WTC11 (cell line): ENCODE measurements at regions not wholly inside any gene's neighbourhood (a gene's known extent, or its start where the extent isn't known, plus 50 kb on each side); places are given as distances from the start of the nearest gene placed in this dataset.

ENCODE experiments used
- ATAC-seq: fragments of 200-7000 bp; cut with Tn5 transposase; 2 replicates; pipeline ENCODE4 v1.10.0; 2021; ENCODE audit warnings: mild to moderate bottlenecking, moderate library complexity
- CTCF ChIA-PET: fragments of 300-600 bp; sonication (Branson Sonifier 250); formaldehyde crosslinking; loops from one replicate; lab custom pipeline; 2021; ENCODE audit warnings: antibody characterized with exemption; lab: Charles Lee
- POLR2A ChIA-PET: fragments of 350-600 bp; sonication (Branson Sonifier 250); formaldehyde crosslinking; loops from one replicate; lab custom pipeline; 2021; ENCODE audit warnings: antibody characterized with exemption; lab: Charles Lee
- DNase-seq: peaks from one replicate; pipeline ENCODE4 v3.0.0; 2021; ENCODE audit warnings: low spot score
- H3K27ac Mint-ChIP-seq: 2 replicates; pipeline ENCODE4 v1.8.0; 2021; ENCODE audit warnings: mixed read lengths
- H3K27me3 Mint-ChIP-seq: 2 replicates; pipeline ENCODE4 v1.8.0; 2021; ENCODE audit warnings: low read depth, mild to moderate bottlenecking, moderate library complexity, mixed read lengths
- H3K36me3 Mint-ChIP-seq: 2 replicates; pipeline ENCODE4 v1.8.0; 2021; ENCODE audit warnings: mixed read lengths
- H3K4me1 Mint-ChIP-seq: 2 replicates; pipeline ENCODE4 v1.8.0; 2022; ENCODE audit warnings: mixed read lengths
- H3K4me3 Mint-ChIP-seq: 2 replicates; pipeline ENCODE4 v1.8.0; 2021; ENCODE audit warnings: mild to moderate bottlenecking, moderate library complexity, mixed read lengths
- H3K9me3 Mint-ChIP-seq: 2 replicates; pipeline ENCODE4 v1.8.0; 2021; ENCODE audit warnings: mixed read lengths
- EMX1 ChIP-seq: fragments of 250-450 bp; sonication (Bioruptor Pico); IDR thresholded peaks from 2 replicates; pipeline ENCODE4 v1.8.0; 2021; ENCODE audit warnings: mild to moderate bottlenecking
- SP1 ChIP-seq: sonication (generic); formaldehyde crosslinking; conservative IDR thresholded peaks from 2 replicates; pipeline ENCODE4 v1.8.1; 2022; ENCODE audit warnings: missing genetic modification reagents
- ZNF317 ChIP-seq: sonication (generic); formaldehyde crosslinking; IDR thresholded peaks from 2 replicates; pipeline ENCODE4 v1.8.1; 2023; ENCODE audit warnings: low read depth, mild to moderate bottlenecking, moderate library complexity, missing genetic modification reagents, borderline replicate concordance
- TF ChIP-seq, protein P1 (sequence below): sonication (generic); formaldehyde crosslinking; IDR thresholded peaks from 2 replicates; pipeline ENCODE4 v1.8.1; 2023; ENCODE audit warnings: mild to moderate bottlenecking, moderate library complexity, missing genetic modification reagents
- TF ChIP-seq, protein P2 (sequence below): fragments of 200-600 bp; IDR thresholded peaks from 2 replicates; pipeline ENCODE4 v1.8.0; 2022; ENCODE audit warnings: antibody characterized with exemption
- TF ChIP-seq, protein P3 (sequence below): fragments of 250-450 bp; sonication (Bioruptor Pico); conservative IDR thresholded peaks from 2 replicates; pipeline ENCODE4 v1.9.0; 2021; ENCODE audit warnings: mild to moderate bottlenecking
- TF ChIP-seq, protein P4 (sequence below): sonication (generic); formaldehyde crosslinking; IDR thresholded peaks from 2 replicates; pipeline ENCODE4 v1.8.1; 2023; ENCODE audit warnings: mild to moderate bottlenecking, missing genetic modification reagents, moderate library complexity
- TF ChIP-seq, protein P5 (sequence below): sonication (generic); formaldehyde crosslinking; IDR thresholded peaks from 2 replicates; pipeline ENCODE4 v1.8.1; 2022; ENCODE audit warnings: low read depth, missing genetic modification reagents, borderline replicate concordance
- TF ChIP-seq, protein P6 (sequence below): sonication (generic); formaldehyde crosslinking; IDR thresholded peaks from 2 replicates; pipeline ENCODE4 v1.8.1; 2023; ENCODE audit warnings: mild to moderate bottlenecking, missing genetic modification reagents
- TF ChIP-seq, protein P7 (sequence below): fragments of 250-450 bp; sonication (Bioruptor Pico); IDR thresholded peaks from 2 replicates; pipeline ENCODE4 v1.9.0; 2021; ENCODE audit warnings: mild to moderate bottlenecking, borderline replicate concordance
- TF ChIP-seq, protein P8 (sequence below): fragments of 250-450 bp; sonication (Bioruptor Pico); IDR thresholded peaks from 2 replicates; pipeline ENCODE4 v1.9.0; 2021; ENCODE audit warnings: mild to moderate bottlenecking

DNA sequence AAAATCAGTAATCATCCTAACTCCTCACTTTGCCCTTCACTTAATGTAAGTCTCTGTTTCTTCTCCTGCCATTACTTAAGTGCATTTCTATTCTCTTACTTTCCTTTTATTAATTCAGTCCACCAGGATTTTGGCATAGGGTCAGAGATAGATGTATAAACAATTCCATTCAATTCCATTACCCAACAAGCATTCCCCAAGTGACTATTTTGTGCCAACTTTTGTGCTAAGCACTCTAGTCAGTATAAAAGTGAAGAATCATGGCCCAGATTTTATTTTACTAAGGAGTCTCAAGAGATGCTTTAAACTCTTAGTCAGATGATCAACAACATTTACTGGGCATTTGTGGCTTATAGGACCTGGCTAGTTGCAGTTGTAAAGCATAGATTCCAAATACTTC lies 159.3 kb downstream of the DMAC1 start (continued):
- TF ChIP-seq, protein P1, sequence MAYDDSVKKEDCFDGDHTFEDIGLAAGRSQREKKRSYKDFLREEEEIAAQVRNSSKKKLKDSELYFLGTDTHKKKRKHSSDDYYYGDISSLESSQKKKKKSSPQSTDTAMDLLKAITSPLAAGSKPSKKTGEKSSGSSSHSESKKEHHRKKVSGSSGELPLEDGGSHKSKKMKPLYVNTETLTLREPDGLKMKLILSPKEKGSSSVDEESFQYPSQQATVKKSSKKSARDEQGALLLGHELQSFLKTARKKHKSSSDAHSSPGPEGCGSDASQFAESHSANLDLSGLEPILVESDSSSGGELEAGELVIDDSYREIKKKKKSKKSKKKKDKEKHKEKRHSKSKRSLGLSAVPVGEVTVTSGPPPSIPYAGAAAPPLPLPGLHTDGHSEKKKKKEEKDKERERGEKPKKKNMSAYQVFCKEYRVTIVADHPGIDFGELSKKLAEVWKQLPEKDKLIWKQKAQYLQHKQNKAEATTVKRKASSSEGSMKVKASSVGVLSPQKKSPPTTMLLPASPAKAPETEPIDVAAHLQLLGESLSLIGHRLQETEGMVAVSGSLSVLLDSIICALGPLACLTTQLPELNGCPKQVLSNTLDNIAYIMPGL (CRISPR knock-in tag) = no peak
- TF ChIP-seq, protein P2, sequence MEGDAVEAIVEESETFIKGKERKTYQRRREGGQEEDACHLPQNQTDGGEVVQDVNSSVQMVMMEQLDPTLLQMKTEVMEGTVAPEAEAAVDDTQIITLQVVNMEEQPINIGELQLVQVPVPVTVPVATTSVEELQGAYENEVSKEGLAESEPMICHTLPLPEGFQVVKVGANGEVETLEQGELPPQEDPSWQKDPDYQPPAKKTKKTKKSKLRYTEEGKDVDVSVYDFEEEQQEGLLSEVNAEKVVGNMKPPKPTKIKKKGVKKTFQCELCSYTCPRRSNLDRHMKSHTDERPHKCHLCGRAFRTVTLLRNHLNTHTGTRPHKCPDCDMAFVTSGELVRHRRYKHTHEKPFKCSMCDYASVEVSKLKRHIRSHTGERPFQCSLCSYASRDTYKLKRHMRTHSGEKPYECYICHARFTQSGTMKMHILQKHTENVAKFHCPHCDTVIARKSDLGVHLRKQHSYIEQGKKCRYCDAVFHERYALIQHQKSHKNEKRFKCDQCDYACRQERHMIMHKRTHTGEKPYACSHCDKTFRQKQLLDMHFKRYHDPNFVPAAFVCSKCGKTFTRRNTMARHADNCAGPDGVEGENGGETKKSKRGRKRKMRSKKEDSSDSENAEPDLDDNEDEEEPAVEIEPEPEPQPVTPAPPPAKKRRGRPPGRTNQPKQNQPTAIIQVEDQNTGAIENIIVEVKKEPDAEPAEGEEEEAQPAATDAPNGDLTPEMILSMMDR = no peak
- TF ChIP-seq, protein P3, sequence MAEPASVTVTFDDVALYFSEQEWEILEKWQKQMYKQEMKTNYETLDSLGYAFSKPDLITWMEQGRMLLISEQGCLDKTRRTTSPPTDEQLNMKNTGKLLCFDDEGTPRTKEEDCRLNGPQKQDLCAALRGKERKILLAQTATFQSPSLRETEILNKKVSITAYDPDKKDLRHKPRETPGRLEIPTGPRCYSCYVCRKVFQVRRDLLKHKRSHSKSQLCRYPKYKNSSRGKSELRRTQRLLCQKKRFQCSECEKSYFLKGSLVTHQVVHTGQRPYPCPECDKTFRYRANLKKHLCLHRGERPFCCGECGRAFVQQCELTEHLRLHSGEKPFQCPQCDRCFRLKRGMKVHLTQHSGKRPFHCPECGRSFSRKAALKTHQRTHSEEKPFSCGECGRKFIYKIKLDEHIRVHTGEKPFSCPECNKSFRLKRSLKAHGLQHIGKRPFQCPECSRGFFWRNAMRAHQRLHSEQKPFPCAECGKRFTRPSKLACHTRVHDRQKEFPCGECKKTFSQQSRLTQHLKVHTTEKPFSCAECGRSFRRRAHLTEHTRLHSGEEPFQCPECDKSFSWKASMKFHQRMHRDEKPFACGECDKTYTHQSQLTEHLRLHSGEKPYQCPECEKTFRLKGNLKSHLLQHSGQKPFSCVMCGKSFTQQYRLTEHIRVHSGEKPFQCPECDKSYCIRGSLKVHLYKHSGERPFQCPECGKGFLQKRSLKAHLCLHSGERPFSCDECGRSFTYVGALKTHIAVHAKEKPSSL = no peak
- TF ChIP-seq SP1 (CRISPR knock-in tag) = no peak
- TF ChIP-seq, protein P4, sequence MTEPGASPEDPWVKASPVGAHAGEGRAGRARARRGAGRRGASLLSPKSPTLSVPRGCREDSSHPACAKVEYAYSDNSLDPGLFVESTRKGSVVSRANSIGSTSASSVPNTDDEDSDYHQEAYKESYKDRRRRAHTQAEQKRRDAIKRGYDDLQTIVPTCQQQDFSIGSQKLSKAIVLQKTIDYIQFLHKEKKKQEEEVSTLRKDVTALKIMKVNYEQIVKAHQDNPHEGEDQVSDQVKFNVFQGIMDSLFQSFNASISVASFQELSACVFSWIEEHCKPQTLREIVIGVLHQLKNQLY (CRISPR knock-in tag) = no peak
- TF ChIP-seq, protein P5, sequence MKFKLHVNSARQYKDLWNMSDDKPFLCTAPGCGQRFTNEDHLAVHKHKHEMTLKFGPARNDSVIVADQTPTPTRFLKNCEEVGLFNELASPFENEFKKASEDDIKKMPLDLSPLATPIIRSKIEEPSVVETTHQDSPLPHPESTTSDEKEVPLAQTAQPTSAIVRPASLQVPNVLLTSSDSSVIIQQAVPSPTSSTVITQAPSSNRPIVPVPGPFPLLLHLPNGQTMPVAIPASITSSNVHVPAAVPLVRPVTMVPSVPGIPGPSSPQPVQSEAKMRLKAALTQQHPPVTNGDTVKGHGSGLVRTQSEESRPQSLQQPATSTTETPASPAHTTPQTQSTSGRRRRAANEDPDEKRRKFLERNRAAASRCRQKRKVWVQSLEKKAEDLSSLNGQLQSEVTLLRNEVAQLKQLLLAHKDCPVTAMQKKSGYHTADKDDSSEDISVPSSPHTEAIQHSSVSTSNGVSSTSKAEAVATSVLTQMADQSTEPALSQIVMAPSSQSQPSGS (CRISPR knock-in tag) = no peak
- no peak for TF ChIP-seq EMX1
- TF ChIP-seq, protein P6, sequence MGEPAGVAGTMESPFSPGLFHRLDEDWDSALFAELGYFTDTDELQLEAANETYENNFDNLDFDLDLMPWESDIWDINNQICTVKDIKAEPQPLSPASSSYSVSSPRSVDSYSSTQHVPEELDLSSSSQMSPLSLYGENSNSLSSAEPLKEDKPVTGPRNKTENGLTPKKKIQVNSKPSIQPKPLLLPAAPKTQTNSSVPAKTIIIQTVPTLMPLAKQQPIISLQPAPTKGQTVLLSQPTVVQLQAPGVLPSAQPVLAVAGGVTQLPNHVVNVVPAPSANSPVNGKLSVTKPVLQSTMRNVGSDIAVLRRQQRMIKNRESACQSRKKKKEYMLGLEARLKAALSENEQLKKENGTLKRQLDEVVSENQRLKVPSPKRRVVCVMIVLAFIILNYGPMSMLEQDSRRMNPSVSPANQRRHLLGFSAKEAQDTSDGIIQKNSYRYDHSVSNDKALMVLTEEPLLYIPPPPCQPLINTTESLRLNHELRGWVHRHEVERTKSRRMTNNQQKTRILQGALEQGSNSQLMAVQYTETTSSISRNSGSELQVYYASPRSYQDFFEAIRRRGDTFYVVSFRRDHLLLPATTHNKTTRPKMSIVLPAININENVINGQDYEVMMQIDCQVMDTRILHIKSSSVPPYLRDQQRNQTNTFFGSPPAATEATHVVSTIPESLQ (CRISPR knock-in tag) = no peak

DNA sequence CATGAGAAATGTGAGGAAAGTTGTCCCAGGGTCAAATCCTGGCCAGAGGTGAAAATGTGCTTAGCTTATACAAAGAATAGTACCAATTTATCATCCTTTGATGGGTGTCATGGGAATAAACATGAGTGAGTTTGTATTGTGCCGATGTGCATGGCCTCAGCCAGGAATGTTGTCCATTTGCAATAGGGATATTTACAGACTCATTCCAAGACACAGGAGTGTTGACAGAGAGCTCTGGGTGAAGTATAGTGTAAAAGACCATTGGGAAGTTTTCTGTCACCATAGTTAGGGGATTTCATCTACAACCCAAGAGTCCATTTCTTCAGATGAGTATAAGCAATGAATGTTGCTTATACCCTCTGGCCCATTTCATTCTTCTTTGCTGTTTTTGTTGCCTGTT lies 160.1 kb downstream of the DMAC1 start:
- TF ChIP-seq, protein P7, sequence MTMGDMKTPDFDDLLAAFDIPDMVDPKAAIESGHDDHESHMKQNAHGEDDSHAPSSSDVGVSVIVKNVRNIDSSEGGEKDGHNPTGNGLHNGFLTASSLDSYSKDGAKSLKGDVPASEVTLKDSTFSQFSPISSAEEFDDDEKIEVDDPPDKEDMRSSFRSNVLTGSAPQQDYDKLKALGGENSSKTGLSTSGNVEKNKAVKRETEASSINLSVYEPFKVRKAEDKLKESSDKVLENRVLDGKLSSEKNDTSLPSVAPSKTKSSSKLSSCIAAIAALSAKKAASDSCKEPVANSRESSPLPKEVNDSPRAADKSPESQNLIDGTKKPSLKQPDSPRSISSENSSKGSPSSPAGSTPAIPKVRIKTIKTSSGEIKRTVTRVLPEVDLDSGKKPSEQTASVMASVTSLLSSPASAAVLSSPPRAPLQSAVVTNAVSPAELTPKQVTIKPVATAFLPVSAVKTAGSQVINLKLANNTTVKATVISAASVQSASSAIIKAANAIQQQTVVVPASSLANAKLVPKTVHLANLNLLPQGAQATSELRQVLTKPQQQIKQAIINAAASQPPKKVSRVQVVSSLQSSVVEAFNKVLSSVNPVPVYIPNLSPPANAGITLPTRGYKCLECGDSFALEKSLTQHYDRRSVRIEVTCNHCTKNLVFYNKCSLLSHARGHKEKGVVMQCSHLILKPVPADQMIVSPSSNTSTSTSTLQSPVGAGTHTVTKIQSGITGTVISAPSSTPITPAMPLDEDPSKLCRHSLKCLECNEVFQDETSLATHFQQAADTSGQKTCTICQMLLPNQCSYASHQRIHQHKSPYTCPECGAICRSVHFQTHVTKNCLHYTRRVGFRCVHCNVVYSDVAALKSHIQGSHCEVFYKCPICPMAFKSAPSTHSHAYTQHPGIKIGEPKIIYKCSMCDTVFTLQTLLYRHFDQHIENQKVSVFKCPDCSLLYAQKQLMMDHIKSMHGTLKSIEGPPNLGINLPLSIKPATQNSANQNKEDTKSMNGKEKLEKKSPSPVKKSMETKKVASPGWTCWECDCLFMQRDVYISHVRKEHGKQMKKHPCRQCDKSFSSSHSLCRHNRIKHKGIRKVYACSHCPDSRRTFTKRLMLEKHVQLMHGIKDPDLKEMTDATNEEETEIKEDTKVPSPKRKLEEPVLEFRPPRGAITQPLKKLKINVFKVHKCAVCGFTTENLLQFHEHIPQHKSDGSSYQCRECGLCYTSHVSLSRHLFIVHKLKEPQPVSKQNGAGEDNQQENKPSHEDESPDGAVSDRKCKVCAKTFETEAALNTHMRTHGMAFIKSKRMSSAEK (CRISPR knock-in tag) = no peak
- TF ChIP-seq, protein P8, sequence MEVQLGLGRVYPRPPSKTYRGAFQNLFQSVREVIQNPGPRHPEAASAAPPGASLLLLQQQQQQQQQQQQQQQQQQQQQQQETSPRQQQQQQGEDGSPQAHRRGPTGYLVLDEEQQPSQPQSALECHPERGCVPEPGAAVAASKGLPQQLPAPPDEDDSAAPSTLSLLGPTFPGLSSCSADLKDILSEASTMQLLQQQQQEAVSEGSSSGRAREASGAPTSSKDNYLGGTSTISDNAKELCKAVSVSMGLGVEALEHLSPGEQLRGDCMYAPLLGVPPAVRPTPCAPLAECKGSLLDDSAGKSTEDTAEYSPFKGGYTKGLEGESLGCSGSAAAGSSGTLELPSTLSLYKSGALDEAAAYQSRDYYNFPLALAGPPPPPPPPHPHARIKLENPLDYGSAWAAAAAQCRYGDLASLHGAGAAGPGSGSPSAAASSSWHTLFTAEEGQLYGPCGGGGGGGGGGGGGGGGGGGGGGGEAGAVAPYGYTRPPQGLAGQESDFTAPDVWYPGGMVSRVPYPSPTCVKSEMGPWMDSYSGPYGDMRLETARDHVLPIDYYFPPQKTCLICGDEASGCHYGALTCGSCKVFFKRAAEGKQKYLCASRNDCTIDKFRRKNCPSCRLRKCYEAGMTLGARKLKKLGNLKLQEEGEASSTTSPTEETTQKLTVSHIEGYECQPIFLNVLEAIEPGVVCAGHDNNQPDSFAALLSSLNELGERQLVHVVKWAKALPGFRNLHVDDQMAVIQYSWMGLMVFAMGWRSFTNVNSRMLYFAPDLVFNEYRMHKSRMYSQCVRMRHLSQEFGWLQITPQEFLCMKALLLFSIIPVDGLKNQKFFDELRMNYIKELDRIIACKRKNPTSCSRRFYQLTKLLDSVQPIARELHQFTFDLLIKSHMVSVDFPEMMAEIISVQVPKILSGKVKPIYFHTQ = no peak
- no peak for TF ChIP-seq ZNF317 (CRISPR knock-in tag)
- ChIA-PET POLR2A (no interaction called here), CTCF (no interaction called here)
- Mint-ChIP-seq H3K27ac (no peak overlapping the region), H3K27me3 (no peaks in the 10 kb centered on the region), H3K4me1 (peaks cover 5% of the 10 kb centered on the region; the same call in 1 of the 2 replicates), H3K36me3 (no peaks in the 10 kb centered on the region), H3K4me3 (no peak overlapping the region), H3K9me3 (peaks cover 15% of the 10 kb centered on the region)
- ATAC-seq (no peak), DNase-seq (no peak)
